HUES48 (cell line): ENCODE measurements at regions not wholly inside any gene's neighbourhood (a gene's known extent, or its start where the extent isn't known, plus 50 kb on each side); places are given as distances from the start of the nearest gene placed in this dataset.

Source experiments
- H3K27ac ChIP-seq: one replicate; pipeline ENCODE4 v1.7.0; 2013; ENCODE audit warnings: low read depth, low read length, inconsistent platforms
- H3K27me3 ChIP-seq: 2 replicates; pipeline ENCODE4 v1.6.1; 2013; ENCODE audit warnings: mild to moderate bottlenecking, low read length; ENCODE audit not compliant: control insufficient read depth, insufficient read depth
- H3K36me3 ChIP-seq: 2 replicates; pipeline ENCODE4 v1.6.1; 2013; ENCODE audit warnings: low read length; ENCODE audit not compliant: control insufficient read depth, insufficient read depth
- H3K4me1 ChIP-seq: 2 replicates; pipeline ENCODE4 v1.6.1; 2013; ENCODE audit warnings: mild to moderate bottlenecking, low read length; ENCODE audit not compliant: control insufficient read depth, insufficient read depth
- H3K4me3 ChIP-seq: 2 replicates; pipeline ENCODE4 v1.5.1; 2013; ENCODE audit warnings: mild to moderate bottlenecking, low read depth, low read length
- H3K9ac ChIP-seq: 2 replicates; pipeline ENCODE4 v1.6.1; 2013; ENCODE audit warnings: mild to moderate bottlenecking, low read depth, low read length, moderate library complexity
- H3K9me3 ChIP-seq: 2 replicates; pipeline ENCODE4 v1.6.1; 2013; ENCODE audit warnings: low read length; ENCODE audit not compliant: control insufficient read depth, insufficient read depth

DNA sequence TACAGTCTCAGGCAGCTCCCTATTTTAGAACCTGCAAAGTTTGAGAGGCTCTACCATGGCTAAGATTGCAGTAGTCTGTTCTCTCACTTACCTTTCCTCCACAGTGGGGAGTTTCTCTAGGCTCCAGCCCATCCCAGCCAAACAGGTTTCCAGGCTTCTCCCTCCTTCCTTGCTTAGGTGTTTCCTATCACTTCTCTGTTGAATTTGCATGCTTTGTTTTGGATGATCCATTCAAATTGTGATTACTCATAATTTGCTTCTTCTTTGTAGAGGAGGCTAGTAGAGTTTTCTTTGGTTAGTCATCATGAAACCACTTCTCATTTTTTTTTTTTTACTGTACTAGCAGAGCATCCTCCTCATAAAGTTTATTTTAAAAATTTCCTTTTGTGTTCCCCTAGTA, 1242.2 kb upstream of the MIR17HG start:
- H3K36me3 ChIP-seq, result no peaks in the 10 kb centered on the region
- H3K9me3 ChIP-seq, result no peaks in the 10 kb centered on the region
- H3K27me3 ChIP-seq, result no peaks in the 10 kb centered on the region
- H3K27ac ChIP-seq, result peak overlapping the region; percentile 21
- no peak overlapping the region for H3K4me3 ChIP-seq
- H3K4me1 ChIP-seq, result peaks cover 15% of the 10 kb centered on the region
- H3K9ac ChIP-seq, result no peak overlapping the region

DNA sequence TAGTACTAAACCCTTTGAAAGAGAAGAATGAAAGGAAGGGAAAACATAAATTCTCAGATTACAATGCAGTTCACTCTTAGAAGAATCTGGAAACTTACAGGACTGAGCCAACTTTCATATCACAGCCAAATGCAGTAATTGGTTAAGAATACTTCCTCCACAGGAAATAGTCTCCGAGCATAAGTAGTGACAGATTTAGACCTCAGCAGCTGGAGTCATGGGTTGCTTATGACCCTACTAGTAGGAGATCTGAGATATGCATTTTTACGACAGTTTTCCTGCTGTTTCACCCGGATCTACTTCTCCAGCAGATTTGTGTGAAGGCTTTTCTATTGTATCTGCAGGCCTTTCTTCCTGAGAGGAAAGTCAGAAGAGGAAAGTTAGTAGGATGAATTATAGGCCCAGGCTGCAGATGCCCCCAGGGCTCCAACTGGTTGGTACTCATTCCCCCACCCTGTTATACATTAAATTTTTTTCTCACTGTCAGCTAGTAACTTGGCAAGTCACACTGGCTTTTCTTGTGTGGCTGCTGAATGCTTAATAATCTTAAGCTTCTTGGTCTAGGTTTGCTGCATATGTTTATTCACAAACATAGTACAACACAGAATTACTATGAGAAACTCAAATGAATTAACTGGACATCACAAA, 1241.5 kb upstream of the MIR17HG start:
- Histone ChIP-seq H3K36me3 (no peaks in the 10 kb centered on the region), H3K27ac (peak overlapping the region; percentile 2), H3K9me3 (no peaks in the 10 kb centered on the region), H3K4me1 (peaks cover 15% of the 10 kb centered on the region), H3K9ac (no peak overlapping the region), H3K27me3 (no peaks in the 10 kb centered on the region), H3K4me3 (no peak overlapping the region)

DNA sequence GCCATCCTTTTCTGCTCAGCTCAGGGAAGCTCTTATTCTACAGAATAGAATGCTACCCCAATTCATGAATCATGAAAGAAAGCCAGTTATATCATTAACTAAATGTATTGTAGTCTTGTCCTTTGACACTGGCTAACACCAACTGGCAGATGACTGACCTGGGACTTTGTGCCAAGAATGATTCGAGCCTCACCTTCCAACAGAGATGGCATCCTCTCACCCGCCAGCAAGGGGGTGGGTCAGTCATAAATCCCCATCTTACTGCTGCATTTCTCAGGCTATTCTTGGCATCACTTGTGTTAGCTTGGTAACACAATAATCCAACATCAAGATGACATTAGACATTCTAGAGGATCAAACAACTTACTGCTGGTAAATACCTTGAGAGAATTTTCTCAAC, 1239.8 kb upstream of the MIR17HG start:
- Histone ChIP-seq H3K27me3 (no peaks in the 10 kb centered on the region), H3K4me1 (peaks cover 15% of the 10 kb centered on the region), H3K4me3 (no peak overlapping the region), H3K36me3 (no peaks in the 10 kb centered on the region), H3K27ac (no peak overlapping the region), H3K9ac (no peak overlapping the region), H3K9me3 (no peaks in the 10 kb centered on the region)

DNA sequence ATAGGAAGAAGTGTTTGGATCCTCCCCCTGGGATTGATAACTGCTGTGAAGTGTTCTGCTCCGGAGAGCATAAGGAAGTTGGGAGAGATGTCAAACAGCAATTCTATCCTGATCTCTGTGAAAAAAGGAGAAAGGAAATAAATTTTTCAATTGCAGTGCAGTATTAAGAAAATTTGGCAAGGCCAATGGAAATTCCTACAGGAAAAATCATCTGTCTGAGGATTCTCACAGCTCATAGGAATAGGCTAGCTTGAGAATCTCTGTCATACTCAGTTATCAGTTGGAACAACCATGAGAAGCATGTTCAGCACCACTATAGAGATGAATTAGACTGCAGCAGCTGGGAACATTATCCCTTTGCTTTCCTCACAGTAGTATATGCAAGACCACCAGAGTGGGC, 1238.9 kb upstream of the MIR17HG start:
- Histone ChIP-seq H3K9me3 (no peaks in the 10 kb centered on the region), H3K4me1 (peaks cover 7% of the 10 kb centered on the region), H3K36me3 (no peaks in the 10 kb centered on the region), H3K27me3 (no peaks in the 10 kb centered on the region), H3K27ac (no peak overlapping the region), H3K4me3 (no peak overlapping the region), H3K9ac (no peak overlapping the region)

DNA sequence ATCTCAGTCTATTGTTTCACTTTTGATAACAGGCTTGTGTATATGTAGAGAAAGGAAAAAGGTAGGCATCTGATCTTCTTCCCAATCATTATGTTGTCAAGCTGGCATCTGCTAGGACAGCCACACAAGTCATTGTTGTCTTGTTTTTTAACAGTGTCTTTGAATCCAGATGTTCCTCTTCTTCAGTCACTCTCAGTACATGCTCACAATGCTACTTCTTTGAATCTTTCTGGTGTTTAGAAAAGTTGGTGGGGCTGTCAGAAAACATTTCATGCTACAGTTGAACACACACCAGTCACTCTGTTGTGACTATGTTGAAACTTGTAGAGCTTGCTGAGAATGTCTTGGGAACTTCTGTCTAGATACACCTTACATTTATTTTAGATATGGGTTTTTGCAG, 1231.4 kb upstream of the MIR17HG start:
- Histone ChIP-seq H3K27me3 (no peaks in the 10 kb centered on the region), H3K4me1 (no peaks in the 10 kb centered on the region), H3K4me3 (no peak overlapping the region), H3K27ac (no peak overlapping the region), H3K9me3 (no peaks in the 10 kb centered on the region), H3K36me3 (no peaks in the 10 kb centered on the region), H3K9ac (no peak overlapping the region)

DNA sequence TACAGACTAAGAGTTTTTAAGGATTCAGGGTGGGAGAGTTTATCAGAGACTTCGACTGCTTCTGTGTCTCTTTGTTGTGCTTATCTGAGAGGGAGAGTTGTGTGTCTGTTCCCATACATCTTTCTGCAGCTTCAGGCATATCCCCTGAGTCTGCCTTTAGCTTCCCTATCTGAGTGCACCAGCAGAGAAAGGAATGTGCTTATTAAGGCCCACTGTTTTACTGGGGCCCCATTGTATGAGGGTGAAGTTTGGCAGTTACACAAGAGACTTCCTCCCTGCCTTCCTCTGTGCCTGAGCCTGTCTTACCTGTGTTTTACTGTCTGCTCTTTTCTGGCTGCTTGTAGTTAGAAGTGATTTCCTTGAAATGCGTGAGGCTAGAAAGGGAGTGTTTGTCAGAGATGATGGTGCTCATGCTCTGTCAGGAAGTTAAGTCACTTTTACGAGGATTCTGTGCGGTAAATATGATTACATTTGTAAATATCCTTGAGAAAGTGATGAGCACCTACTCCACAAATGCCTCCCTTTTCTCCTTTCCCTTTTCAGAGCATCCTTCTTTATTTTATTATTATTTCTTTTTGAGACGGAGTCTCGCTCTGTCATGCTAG, 1228.9 kb upstream of the MIR17HG start:
- no peaks in the 10 kb centered on the region for H3K9me3 ChIP-seq
- H3K36me3 ChIP-seq, result no peaks in the 10 kb centered on the region
- H3K4me3 ChIP-seq, result no peak overlapping the region
- no peak overlapping the region for H3K9ac ChIP-seq
- H3K27me3 ChIP-seq, result no peaks in the 10 kb centered on the region
- no peak overlapping the region for H3K27ac ChIP-seq
- no peaks in the 10 kb centered on the region for H3K4me1 ChIP-seq

DNA sequence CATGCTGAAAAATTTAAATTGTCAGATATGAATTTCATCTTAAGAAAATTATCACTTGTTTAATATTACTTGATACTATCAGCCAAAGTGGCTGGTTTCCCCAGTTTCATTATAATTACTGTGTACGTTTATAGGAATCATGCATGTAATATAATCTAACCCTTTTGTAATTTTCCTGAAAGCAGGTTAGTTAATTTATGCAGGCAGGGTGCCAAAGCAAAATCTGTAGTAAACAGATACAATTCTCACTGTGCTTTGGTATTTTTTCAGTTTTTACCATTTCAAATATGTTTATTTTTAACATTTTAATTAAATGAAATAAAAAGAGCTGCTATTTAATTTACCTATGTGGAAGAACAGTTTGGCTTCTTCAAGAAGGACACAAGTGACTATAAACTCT, 1227.5 kb upstream of the MIR17HG start:
- H3K36me3 ChIP-seq, result no peaks in the 10 kb centered on the region
- no peak overlapping the region for H3K27ac ChIP-seq
- H3K9ac ChIP-seq, result no peak overlapping the region
- no peak overlapping the region for H3K4me3 ChIP-seq
- H3K4me1 ChIP-seq, result no peaks in the 10 kb centered on the region
- no peaks in the 10 kb centered on the region for H3K27me3 ChIP-seq
- H3K9me3 ChIP-seq, result no peaks in the 10 kb centered on the region

DNA sequence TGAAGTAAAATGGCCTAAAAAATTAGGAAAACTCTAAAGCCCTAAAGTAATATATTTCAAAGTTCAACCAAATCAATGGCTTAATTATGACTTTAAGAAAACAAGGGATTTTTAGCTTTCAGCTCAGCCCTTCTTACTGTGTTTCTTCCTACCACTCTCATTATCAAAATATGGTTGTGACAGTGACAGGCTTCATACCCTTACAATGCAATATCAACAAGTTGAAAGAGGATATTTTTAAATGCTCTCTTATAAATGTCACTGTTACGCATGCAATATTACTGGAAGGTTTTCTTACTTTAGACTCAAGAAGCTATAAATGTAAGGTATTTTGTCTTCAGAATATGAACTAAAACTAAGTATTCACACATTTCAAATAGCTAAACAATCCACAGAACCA, 1225.7 kb upstream of the MIR17HG start:
- no peaks in the 10 kb centered on the region for H3K4me1 ChIP-seq
- no peaks in the 10 kb centered on the region for H3K9me3 ChIP-seq
- no peaks in the 10 kb centered on the region for H3K27me3 ChIP-seq
- H3K9ac ChIP-seq, result no peak overlapping the region
- H3K4me3 ChIP-seq, result no peak overlapping the region
- H3K36me3 ChIP-seq, result no peaks in the 10 kb centered on the region
- H3K27ac ChIP-seq, result no peak overlapping the region

DNA sequence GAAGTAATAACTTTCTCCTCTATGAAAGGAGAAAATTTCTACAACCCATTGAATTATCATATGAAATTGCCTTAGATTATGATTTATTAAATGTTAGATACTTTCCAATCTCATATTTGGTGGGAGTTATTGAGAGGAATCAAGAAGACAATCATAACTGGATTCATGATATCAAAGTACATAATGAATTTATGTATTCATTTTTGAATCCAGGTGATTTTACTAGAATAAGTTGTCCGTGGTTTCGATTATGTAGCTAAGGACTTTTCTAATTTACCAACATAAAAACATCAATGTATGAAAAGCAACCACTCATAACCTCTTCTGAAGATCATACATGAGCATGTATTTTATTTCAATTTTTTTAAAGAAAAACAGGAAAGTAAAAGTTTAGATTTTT, 1225.0 kb upstream of the MIR17HG start:
- no peak overlapping the region for H3K27ac ChIP-seq
- no peaks in the 10 kb centered on the region for H3K9me3 ChIP-seq
- H3K4me1 ChIP-seq, result no peaks in the 10 kb centered on the region
- no peaks in the 10 kb centered on the region for H3K36me3 ChIP-seq
- H3K27me3 ChIP-seq, result no peaks in the 10 kb centered on the region
- H3K4me3 ChIP-seq, result no peak overlapping the region
- no peak overlapping the region for H3K9ac ChIP-seq

DNA sequence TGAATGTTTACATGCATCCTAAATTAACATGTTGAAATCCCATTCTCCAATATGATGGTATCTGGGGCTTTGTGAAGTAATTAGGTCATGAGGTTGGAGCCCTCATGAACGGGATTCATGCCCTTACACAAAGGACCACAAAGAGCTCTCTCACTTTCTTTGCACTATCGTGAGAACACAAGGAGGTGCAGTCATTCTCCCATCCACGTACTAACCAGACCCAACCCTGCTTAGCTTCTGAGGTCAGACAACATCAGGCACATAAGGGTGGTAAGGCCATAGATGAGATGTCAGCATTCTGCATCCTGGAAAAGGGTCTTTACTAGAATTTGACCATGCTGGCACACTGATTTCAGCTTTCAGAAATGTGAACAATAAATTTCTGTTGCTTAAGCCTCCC, 1211.9 kb upstream of the MIR17HG start:
- no peak overlapping the region for H3K4me3 ChIP-seq
- no peaks in the 10 kb centered on the region for H3K36me3 ChIP-seq
- H3K27ac ChIP-seq, result no peak overlapping the region
- H3K9ac ChIP-seq, result no peak overlapping the region
- no peaks in the 10 kb centered on the region for H3K9me3 ChIP-seq
- H3K4me1 ChIP-seq, result 0 out of 2 replicates have a peak, but pooled peaks cover 4% of the 10 kb centered on the region
- H3K27me3 ChIP-seq, result no peaks in the 10 kb centered on the region

DNA sequence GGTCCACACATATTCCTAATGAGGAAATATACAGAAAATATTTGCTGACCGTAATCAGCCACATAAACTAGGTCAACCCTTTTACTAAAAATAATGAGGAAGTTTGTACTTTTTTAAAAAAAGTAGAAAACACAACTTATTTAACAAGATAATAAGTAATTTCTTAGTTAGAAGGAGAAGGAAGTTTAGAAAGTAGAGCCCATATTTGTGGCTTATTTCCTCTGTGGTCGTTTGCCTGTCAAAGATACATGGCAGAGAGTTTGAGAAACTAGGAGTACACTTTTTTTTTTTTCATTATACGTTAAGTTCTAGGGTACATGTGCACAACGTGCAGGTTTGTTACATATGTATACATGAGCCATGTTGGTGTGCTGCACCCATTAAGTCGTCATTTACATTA, 1205.2 kb upstream of the MIR17HG start:
- Histone ChIP-seq H3K9me3 (no peaks in the 10 kb centered on the region), H3K27me3 (no peaks in the 10 kb centered on the region), H3K4me1 (no peaks in the 10 kb centered on the region), H3K27ac (no peak overlapping the region), H3K36me3 (no peaks in the 10 kb centered on the region), H3K9ac (no peak overlapping the region), H3K4me3 (no peak overlapping the region)
